Memory B cell (primary cell): ENCODE measurements at regions not wholly inside any gene's neighbourhood (a gene's known extent, or its start where the extent isn't known, plus 50 kb on each side); places are given as distances from the start of the nearest gene placed in this dataset.

Experiments
- ATAC-seq: fragments of 150-1000 bp; cut with Tn5 transposase; 2 replicates; pipeline ENCODE4 v1.10.0; 2021; ENCODE audit warnings: low read depth, mild to moderate bottlenecking, moderate library complexity
- DNase-seq, 2 donors: peaks; one replicate each; pipeline ENCODE4 v3.0.0; 2022; ENCODE audit warnings: low spot score in 2 of 2
- H3K27ac Mint-ChIP-seq: one replicate; pipeline ENCODE4 v1.8.0; 2022; ENCODE audit warnings: mild to moderate bottlenecking, moderate library complexity, mixed read lengths
- H3K27me3 Mint-ChIP-seq: one replicate; pipeline ENCODE4 v1.8.0; 2022; ENCODE audit warnings: mixed read lengths
- H3K36me3 Mint-ChIP-seq: one replicate; pipeline ENCODE4 v1.8.0; 2022; ENCODE audit warnings: mild to moderate bottlenecking, mixed read lengths
- H3K4me1 Mint-ChIP-seq: one replicate; pipeline ENCODE4 v1.8.0; 2022; ENCODE audit warnings: mixed read lengths
- H3K4me3 Mint-ChIP-seq: one replicate; pipeline ENCODE4 v1.8.0; 2022; ENCODE audit warnings: mild to moderate bottlenecking, moderate library complexity, mixed read lengths
- H3K9me3 Mint-ChIP-seq: one replicate; pipeline ENCODE4 v1.8.0; 2022; ENCODE audit warnings: mixed read lengths

DNA sequence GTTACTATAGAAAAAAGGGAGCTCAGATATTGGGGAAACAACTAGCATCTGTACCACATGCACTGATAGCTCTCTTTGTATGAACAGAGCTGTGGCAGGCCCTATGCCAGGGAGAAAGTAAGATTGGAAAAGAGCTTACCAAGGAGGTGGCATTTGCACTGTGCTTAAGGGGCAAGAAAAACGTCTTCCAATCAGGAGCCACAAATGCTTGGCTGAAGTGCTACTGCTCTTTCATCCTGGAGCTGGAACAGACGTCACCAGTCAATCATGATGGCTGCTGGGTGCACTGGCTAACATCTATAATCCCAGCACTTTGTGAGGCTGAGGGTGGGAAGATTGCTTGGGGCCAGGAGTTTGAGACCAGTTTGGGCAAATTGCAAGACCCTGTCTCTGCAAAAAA lies 218.5 kb downstream of the SEC14L1 start:
- Mint-ChIP-seq H3K4me3 (no peak overlapping the region), H3K27me3 (no peaks in the 10 kb centered on the region), H3K4me1 (peaks cover 18% of the 10 kb centered on the region), H3K9me3 (no peaks in the 10 kb centered on the region), H3K27ac (no peak overlapping the region), H3K36me3 (no peaks in the 10 kb centered on the region)
- ATAC-seq (no peak), DNase-seq (no peak)

DNA sequence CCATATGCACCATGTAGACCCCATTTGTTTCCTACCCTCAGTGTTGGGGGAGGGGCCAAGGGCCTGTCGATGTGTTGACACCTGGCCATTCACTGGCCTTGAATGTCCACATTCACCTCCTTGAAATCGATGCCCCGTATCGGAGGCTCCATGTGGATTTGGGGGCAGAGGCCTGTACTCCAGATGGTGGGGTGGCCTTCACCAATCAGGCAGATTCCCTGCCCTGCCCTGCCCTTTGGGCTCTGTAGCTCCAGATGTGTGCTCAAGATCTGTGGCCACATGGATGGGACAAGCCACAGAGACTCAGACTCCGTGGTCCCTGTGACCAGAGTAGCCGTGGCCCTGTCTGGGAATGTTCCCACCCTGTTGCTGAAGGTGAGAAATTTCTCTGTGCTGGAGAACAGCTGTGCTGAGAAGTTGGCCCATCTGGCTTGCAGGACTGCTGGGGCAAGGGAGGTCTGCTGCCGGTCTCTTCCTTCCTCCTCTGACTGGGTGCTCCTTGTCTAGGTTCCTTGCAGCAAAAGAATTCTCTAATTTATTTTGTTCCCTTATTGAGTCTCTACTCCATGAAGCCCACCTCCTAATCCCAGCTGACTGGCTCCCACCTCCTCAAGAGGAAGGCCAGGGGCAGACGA lies 221.3 kb downstream of the SEC14L1 start:
- DNase-seq (no peak), ATAC-seq (no peak)
- Mint-ChIP-seq H3K4me1 (peaks cover 30% of the 10 kb centered on the region), H3K4me3 (no peak overlapping the region), H3K36me3 (no peaks in the 10 kb centered on the region), H3K9me3 (no peaks in the 10 kb centered on the region), H3K27me3 (no peaks in the 10 kb centered on the region), H3K27ac (peak overlapping the region; percentile 42)

DNA sequence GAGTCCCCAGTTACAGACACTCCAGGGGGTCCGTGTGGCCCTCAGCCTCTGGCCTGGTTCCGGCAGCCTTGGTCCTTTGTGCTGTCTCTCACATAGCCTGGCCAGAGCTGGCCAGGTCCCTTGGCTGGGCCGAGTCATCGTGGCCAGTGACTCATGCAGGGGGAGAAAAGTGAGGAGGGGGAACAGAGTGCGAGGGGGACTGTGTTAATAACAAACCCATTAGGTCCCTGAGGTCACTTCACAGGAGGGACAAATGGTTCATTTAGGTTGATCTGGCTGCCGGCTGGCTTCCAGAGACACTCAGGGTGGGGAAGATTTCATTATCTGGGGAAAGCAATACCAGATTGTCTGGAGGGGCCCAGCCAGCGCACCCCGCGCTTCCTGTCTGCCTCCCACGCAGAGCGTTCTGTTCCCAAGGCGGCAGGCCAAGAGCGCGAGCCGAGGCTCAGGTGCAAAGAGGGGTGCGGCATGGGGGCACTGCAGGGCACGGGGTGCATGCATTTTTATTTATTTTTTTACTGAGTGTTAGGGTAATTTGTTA lies 223.1 kb downstream of the SEC14L1 start:
- ATAC-seq (no peak), DNase-seq (no peak)
- no peak overlapping the region for H3K4me3 Mint-ChIP-seq
- no peaks in the 10 kb centered on the region for H3K27me3 Mint-ChIP-seq
- no peak overlapping the region for H3K27ac Mint-ChIP-seq
- H3K4me1 Mint-ChIP-seq, result peaks cover 31% of the 10 kb centered on the region
- no peaks in the 10 kb centered on the region for H3K9me3 Mint-ChIP-seq
- H3K36me3 Mint-ChIP-seq, result no peaks in the 10 kb centered on the region

DNA sequence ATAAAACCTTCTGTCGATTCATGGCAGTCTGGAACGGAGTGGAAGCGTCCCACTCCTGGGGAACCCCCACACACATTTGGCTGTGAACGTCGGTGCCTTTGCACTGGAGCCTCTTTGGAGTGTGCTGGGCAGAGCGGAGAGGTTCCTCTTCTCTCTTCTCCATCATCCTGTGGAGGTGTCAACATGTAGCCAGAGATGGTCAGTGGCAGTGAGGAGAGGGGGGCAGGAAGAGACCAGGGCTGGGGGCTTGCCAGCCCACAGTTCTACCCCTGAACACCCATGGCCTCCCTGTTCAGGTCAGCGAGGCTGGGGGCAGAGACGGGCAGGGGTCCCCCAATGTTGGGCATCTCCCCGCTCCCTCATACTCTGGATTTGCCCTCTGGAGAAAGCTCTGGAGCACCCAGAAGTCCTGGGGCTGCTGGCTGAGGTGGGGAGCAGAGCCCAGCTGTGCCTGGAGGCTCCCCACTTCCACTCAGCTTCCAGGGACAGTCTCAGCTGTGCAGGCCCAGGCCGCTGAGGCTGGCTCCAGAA lies 223.7 kb downstream of the SEC14L1 start:
- Mint-ChIP-seq H3K4me3 (no peak overlapping the region), H3K9me3 (no peaks in the 10 kb centered on the region), H3K27me3 (no peaks in the 10 kb centered on the region), H3K4me1 (peaks cover 31% of the 10 kb centered on the region), H3K36me3 (no peaks in the 10 kb centered on the region), H3K27ac (no peak overlapping the region)
- DNase-seq (no peak), ATAC-seq (no peak)

DNA sequence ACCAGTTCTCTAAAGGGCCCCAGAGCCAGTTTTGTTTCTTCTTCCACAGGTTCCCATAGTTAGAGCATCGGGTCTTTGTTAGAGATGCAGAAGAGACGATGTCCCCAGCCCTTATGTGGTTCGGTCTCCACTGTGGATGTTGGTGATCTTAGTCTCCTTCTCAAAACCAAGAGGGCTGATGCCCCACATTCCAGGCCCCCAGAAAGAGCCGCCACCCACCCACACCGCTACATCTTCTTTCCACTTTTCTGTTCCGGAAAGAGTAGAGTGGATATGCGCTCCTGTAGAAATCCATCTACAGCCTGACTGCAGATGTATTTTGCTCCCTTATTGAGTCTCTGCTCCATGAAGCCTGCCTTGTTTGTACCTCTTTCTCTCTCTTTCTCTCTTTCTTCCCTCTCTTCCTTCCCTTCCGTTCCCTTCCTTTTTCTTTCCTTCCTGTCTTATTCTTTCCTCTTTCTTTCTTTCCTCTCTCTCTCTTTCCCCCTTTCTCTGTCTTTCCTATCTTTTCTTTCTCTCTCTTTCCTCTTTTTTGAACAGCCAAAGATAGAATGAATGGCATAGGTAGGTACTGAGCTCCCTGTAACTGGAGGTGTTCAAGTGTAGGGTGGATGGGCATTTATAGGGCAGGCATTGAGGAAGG lies 224.3 kb downstream of the SEC14L1 start:
- Mint-ChIP-seq H3K27ac (no peak overlapping the region), H3K36me3 (no peaks in the 10 kb centered on the region), H3K27me3 (no peaks in the 10 kb centered on the region), H3K9me3 (no peaks in the 10 kb centered on the region), H3K4me1 (peaks cover 31% of the 10 kb centered on the region), H3K4me3 (no peak overlapping the region)
- no peak for DNase-seq
- no peak for ATAC-seq

DNA sequence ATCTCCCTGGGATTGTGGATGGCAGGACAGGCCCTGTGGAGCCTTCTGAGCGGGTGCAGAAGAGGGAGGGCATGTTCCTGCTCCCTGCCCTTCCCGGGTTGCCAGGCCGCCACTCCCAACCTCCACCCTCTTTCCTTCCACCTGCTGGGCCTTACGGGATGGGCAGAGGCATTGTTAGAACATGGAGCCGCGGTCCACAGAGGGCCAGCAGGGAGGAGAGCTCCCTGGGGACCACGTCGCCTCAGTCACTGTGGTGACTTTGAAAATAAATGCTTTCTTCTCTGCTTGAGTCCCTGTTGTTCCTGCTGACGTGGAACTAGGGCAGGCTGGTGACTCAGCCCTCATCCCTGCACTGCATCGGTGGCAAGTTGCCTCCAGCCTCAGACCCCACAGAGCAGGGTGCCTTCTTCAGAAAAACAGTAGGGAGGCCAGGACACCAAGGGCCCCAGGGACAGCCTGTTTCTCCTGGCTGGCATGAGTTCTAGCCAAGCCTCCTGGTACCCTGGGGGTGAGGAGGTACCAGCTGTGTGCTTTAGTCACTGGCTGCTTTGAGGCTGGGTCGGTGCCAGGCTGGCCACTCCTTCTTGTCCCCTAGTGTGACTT lies 224.9 kb downstream of the SEC14L1 start:
- no peaks in the 10 kb centered on the region for H3K9me3 Mint-ChIP-seq
- no peak overlapping the region for H3K4me3 Mint-ChIP-seq
- H3K27ac Mint-ChIP-seq, result peak overlapping the region; percentile 60
- no peaks in the 10 kb centered on the region for H3K36me3 Mint-ChIP-seq
- H3K4me1 Mint-ChIP-seq, result peaks cover 31% of the 10 kb centered on the region
- ATAC-seq, result no peak
- DNase-seq, result no peak
- no peaks in the 10 kb centered on the region for H3K27me3 Mint-ChIP-seq

DNA sequence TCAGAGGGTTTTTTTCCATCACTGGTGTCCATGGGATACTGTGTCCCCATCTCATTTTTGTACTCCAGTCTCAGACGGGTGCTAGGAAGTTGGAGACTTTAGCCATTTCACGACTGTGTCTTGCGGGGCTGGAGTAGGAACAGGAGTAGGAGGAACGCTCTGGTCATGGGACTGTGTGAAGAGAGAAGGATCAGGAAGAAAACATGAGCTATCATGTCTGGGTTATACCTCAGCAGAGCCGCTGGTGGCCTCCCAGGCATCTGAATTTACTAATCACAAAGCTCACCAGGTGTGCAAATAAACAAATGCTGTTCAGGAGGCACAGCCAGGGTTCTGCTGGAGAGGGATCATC lies 225.4 kb downstream of the SEC14L1 start:
- no peaks in the 10 kb centered on the region for H3K36me3 Mint-ChIP-seq

DNA sequence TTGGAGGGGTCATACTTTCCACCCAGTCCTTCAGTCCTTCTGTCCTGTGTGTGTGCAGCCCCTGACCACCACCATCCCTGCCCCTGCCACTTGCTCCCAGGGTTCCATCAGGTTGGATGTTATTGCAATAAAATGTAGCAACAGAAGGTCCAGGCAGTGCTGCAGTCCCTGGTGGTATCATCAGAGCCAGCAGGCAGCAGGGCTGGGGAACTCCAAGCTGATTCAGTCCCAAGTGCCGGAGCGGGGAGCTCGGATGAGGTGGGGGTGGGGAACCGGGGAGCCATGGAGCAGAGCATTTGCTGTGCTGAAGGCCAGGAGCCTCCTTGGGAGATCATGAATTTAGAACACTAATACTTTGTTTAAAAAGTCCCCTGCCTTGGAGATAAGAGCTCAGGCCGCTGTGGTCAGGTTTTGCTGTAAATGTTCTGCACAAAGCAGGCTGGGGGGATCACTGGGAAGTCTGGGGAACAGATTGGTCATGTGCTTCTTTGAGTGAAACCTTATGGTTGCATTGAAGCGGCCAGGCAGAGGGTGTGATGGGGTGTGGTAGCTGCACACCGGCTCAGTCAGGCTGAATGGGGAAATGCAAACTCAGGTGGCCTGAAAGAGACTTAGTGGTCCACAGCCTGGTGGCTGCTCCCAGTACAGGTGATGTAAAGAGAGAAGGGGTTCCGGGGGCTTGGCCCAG lies 225.9 kb downstream of the SEC14L1 start:
- peak overlapping the region; percentile 60 for H3K27ac Mint-ChIP-seq
- H3K4me1 Mint-ChIP-seq, result peaks cover 31% of the 10 kb centered on the region
- H3K36me3 Mint-ChIP-seq, result no peaks in the 10 kb centered on the region
- DNase-seq, result peak in 1 of 2 donors; percentile 18
- no peak overlapping the region for H3K4me3 Mint-ChIP-seq
- ATAC-seq, result peak; percentile 93
- no peaks in the 10 kb centered on the region for H3K27me3 Mint-ChIP-seq
- H3K9me3 Mint-ChIP-seq, result no peaks in the 10 kb centered on the region

More for the DNA sequence above, 225.4 kb downstream of the SEC14L1 start:
- no peaks in the 10 kb centered on the region for H3K27me3 Mint-ChIP-seq
- no peaks in the 10 kb centered on the region for H3K9me3 Mint-ChIP-seq
- ATAC-seq (no peak), DNase-seq (no peak)
- H3K4me3 Mint-ChIP-seq, result no peak overlapping the region
- H3K4me1 Mint-ChIP-seq, result peaks cover 31% of the 10 kb centered on the region
- peak overlapping the region; percentile 60 for H3K27ac Mint-ChIP-seq

DNA sequence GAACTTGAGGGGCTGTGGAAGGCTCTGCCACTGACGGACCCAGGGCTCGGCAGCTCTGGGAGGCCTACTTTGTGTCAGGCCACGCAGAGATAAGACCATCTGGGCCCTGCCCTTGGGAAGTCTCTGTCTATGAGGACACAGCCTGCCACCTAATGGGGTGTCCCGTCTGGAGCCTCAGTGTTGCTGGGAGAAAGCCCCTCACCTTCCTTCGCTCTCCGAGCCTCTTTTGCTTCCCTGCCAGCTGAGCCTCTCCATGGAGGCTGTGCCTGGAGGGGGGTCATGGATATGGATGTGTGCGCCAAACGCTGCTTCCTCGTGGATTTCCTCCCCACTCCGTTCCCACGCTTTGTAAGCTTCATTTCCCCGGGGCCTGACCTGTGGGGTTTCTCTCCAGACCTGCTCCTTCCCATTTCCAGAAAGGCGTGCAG lies 228.8 kb downstream of the SEC14L1 start:
- H3K4me1 Mint-ChIP-seq, result peaks cover 27% of the 10 kb centered on the region
- ATAC-seq, result no peak
- no peak overlapping the region for H3K4me3 Mint-ChIP-seq
- DNase-seq, result no peak
- no peaks in the 10 kb centered on the region for H3K9me3 Mint-ChIP-seq
- H3K36me3 Mint-ChIP-seq, result no peaks in the 10 kb centered on the region
- no peaks in the 10 kb centered on the region for H3K27me3 Mint-ChIP-seq
- H3K27ac Mint-ChIP-seq, result no peak overlapping the region

DNA sequence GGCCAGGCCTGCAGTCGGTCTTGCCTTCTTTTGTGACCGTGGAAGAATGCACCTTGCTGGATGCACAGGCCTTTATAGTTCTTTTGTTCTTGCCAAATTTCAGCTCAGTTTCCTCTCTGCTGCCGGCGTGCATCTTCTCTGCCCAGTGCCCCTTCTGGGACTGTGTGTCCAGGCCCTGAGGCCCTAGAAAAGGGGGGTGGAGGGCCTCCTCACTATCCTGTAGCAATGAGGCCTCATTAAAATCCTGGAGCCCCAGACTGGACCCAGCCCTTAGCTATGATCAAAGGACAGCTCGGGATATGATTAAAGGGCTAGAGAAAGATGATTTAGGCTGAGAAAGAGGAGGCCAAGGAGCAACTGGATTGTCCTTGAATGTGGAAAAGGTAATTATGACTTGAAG lies 229.8 kb downstream of the SEC14L1 start:
- no peak overlapping the region for H3K4me3 Mint-ChIP-seq

DNA sequence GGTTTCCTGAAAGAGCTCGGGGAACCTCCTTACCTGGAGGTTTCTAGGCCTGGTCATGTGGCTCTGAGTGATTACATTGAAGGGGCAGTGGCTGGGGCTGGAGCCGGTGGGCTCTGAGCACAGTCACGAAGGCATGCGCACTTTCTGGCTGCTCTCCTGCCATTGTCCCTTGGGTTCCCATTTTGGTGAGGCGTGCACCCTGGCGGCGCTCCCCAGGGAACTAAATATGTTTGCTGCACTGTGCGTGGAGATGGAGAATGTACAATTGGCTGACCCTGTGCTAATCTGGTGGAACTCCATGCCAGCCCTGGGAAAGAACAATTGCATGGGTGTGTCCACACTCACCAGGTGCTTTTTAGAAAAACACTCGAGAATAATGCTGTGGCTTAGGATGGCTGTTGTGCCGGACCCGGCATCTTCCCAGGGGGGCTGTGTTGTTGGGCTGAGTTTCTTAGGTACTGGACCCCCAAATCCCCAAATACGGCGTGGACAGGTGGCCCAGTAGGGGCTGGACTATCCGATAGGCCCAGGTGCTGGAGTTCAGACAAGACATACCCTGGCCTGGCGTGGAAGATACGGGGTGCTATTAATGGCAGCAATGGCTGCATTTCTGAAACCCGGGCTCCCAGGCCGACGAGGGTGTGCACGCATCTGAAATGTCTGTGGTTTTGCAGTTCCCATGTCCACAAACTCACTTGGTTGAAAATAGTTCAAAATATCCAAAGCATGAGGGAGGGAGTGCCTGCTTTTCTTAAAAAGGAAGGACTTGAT lies 230.5 kb downstream of the SEC14L1 start:
- H3K36me3 Mint-ChIP-seq, result no peaks in the 10 kb centered on the region
- no peak overlapping the region for H3K27ac Mint-ChIP-seq
- H3K4me3 Mint-ChIP-seq, result peak overlapping the region; percentile 75
- no peaks in the 10 kb centered on the region for H3K27me3 Mint-ChIP-seq
- ATAC-seq, result no peak
- peaks cover 28% of the 10 kb centered on the region for H3K4me1 Mint-ChIP-seq
- H3K9me3 Mint-ChIP-seq, result no peaks in the 10 kb centered on the region
- no peak for DNase-seq

More for the DNA sequence above, 229.8 kb downstream of the SEC14L1 start:
- peaks cover 26% of the 10 kb centered on the region for H3K4me1 Mint-ChIP-seq
- no peak overlapping the region for H3K27ac Mint-ChIP-seq
- ATAC-seq (no peak), DNase-seq (no peak)
- H3K36me3 Mint-ChIP-seq, result no peaks in the 10 kb centered on the region
- no peaks in the 10 kb centered on the region for H3K9me3 Mint-ChIP-seq
- H3K27me3 Mint-ChIP-seq, result no peaks in the 10 kb centered on the region

DNA sequence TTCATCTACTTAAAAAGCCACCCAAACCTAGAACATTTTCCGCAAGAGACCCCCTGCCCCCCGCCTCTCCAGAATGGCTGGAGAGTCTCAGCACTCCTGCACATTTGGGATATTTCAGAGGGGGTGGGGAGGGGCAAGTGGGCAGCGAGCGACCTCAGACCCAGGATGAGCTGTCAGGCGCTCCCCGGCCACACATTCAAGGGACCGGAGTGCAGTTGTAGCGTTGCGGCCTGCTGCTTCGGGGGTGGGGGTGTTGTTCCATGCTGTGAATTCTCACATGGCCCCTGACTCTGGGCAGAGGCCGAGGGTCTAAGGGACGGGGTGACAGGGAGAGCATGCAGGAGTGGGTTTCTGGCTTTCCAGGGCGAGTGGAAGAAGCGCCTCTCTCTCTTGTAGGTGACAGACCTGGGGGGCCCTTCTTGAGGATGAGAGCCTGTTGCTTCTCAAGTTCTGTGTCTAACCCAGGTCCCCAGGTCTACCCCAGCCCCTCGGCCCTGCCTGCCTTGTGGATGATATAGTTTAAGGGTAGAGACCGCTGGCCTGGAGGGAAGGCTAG lies 231.2 kb downstream of the SEC14L1 start:
- Mint-ChIP-seq H3K9me3 (no peaks in the 10 kb centered on the region), H3K4me3 (peak overlapping the region; percentile 75), H3K27ac (no peak overlapping the region), H3K36me3 (no peaks in the 10 kb centered on the region), H3K27me3 (no peaks in the 10 kb centered on the region), H3K4me1 (peaks cover 27% of the 10 kb centered on the region)
- DNase-seq (no peak), ATAC-seq (no peak)
